K562 (cell line): ENCODE measurements at regions not wholly inside any gene's neighbourhood (a gene's known extent, or its start where the extent isn't known, plus 50 kb on each side); places are given as distances from the start of the nearest gene placed in this dataset.

ENCODE experiments used
- ATAC-seq: fragments of 200-7000 bp; cut with Tn5 transposase; 3 replicates; pipeline ENCODE4 v1.9.1; 2020; ENCODE audit warnings: moderate library complexity
- BruUV-seq: library from RNA; stranded (reverse); fragments of 400-500 nt; replicated peaks from 2 replicates; lab custom pipeline; 2021; lab: Mats Ljungman, UMichigan
- CTCF ChIA-PET: fragments of 300-600 bp; formaldehyde crosslinking; extraction: SDS; loops from one replicate; lab custom pipeline; 2021; ENCODE audit warnings: low intra/inter-chr PET ratio; lab: Yijun Ruan, JAX
- POLR2A ChIA-PET: fragments of 300-600, 350-650 bp; sonication (Branson Sonifier 250); formaldehyde crosslinking; extraction: SDS; loops from one replicate; lab custom pipeline; 2021; ENCODE audit warnings: antibody characterized with exemption, inconsistent platforms; lab: Yijun Ruan, JAX
- DNase-seq, 4 experiments: peaks; one replicate each; pipeline versions ENCODE4 v3.0.0 to v3.0.0-alpha.2; 2011 to 2018; ENCODE audit warnings: low spot score in 3 of 4, mixed read lengths in 3 of 4; ENCODE audit errors: extremely low read depth in 1 of 4
- FAIRE-seq: peaks from 2 replicates; lab custom pipeline; 2011; peaks lifted over from hg19 to GRCh38; lab: Jason Lieb, UNC
- H2AFZ ChIP-seq: 2 replicates; pipeline ENCODE4 v1.6.0; 2011; ENCODE audit warnings: low read depth, low read length, control low read depth, inconsistent platforms
- H3K27ac ChIP-seq: fragments of 200-600 bp; 3 replicates; pipeline ENCODE4 v1.8.0; 2011; ENCODE audit warnings: low read depth, mild to moderate bottlenecking, control low read depth, inconsistent platforms, low read length, moderate library complexity, mixed read lengths; ENCODE audit errors: extremely low read depth
- H3K27me3 ChIP-seq, 2 experiments: fragments of 300-600 bp in 1 of 2; 2 replicates in 1 of 2; 3 replicates in 1 of 2; pipeline versions ENCODE4 v1.6.0 to v1.8.0; 2011; ENCODE audit warnings: inconsistent platforms in 2 of 2, low read length in 2 of 2, mild to moderate bottlenecking in 1 of 2, mixed read lengths in 1 of 2, moderate library complexity in 1 of 2; ENCODE audit not compliant: control insufficient read depth in 2 of 2, insufficient read depth in 2 of 2
- H3K36me3 ChIP-seq: fragments of 300-600 bp; 3 replicates; pipeline ENCODE4 v1.8.0; 2011; ENCODE audit warnings: mild to moderate bottlenecking, low read length, inconsistent platforms; ENCODE audit not compliant: control insufficient read depth, insufficient read depth
- H3K4me1 ChIP-seq, 2 experiments: fragments of 200-600 bp in 1 of 2; replicated peaks in 1 of 2; 2 replicates in 1 of 2; 3 replicates in 1 of 2; pipeline versions ENCODE4 v1.5.1 to v1.8.0; 2011; ENCODE audit warnings: inconsistent platforms in 2 of 2, low read length in 2 of 2, mild to moderate bottlenecking in 1 of 2, mixed read lengths in 1 of 2, moderate library complexity in 1 of 2; ENCODE audit not compliant: control insufficient read depth in 2 of 2, insufficient read depth in 2 of 2
- H3K4me2 ChIP-seq: 2 replicates; pipeline ENCODE4 v1.6.1; 2011; ENCODE audit warnings: low read length, control low read depth, inconsistent platforms, mixed read lengths; ENCODE audit not compliant: insufficient read depth
- H3K4me3 ChIP-seq: fragments of 200-600 bp; sonication (generic), shearing (Covaris generic); 2 replicates; pipeline ENCODE4 v1.5.1; 2016; ENCODE audit warnings: control low read depth, inconsistent platforms
- H3K79me2 ChIP-seq: fragments of 200-600 bp; 3 replicates; pipeline ENCODE4 v1.8.0; 2011; ENCODE audit warnings: low read length, inconsistent platforms; ENCODE audit not compliant: control insufficient read depth, insufficient read depth
- H3K9ac ChIP-seq, 2 experiments: 2 replicates each; pipeline versions ENCODE4 v1.6.0 to v1.6.1; 2011; ENCODE audit warnings: low read depth in 2 of 2, low read length in 2 of 2, control low read depth in 1 of 2, inconsistent platforms in 1 of 2, mild to moderate bottlenecking in 1 of 2, mixed read lengths in 1 of 2; ENCODE audit not compliant: insufficient read depth in 1 of 2
- H3K9me1 ChIP-seq: one replicate; pipeline ENCODE4 v1.6.0; 2011; ENCODE audit warnings: inconsistent platforms, mild to moderate bottlenecking, low read length, moderate library complexity; ENCODE audit not compliant: control insufficient read depth, insufficient read depth
- H3K9me3 ChIP-seq: replicated peaks from 2 replicates; pipeline ENCODE4 v1.5.1; 2011; ENCODE audit warnings: low read depth, low read length, inconsistent platforms; ENCODE audit not compliant: control insufficient read depth, insufficient read depth
- H4K20me1 ChIP-seq: replicated peaks from 2 replicates; pipeline ENCODE4 v1.6.1; 2011; ENCODE audit warnings: low read length, inconsistent platforms, mixed read lengths; ENCODE audit not compliant: control insufficient read depth, insufficient read depth
- ARID3B ChIP-seq: fragments of 250-450 bp; sonication (Bioruptor Pico); IDR thresholded peaks from 2 replicates; pipeline ENCODE4 v1.4.0; 2020; ENCODE audit warnings: borderline replicate concordance
- BRD9 ChIP-seq: fragments of 450-650 bp; IDR thresholded peaks from 2 replicates; pipeline ENCODE4 v1.6.1; 2018; ENCODE audit warnings: low read depth; ENCODE audit not compliant: partially characterized antibody
- DIDO1 ChIP-seq: fragments of 450-650 bp; IDR thresholded peaks from 2 replicates; pipeline ENCODE4 v1.6.1; 2016; ENCODE audit warnings: low read depth, missing biosample characterization, missing genetic modification characterization
- REST ChIP-seq, 2 experiments: fragments of 450-650 bp; formaldehyde crosslinking in 1 of 2; IDR thresholded peaks; 2 replicates each; pipeline versions ENCODE4 v1.4.0 to v1.6.1; 2014 to 2020; ENCODE audit warnings: mild to moderate bottlenecking in 2 of 2, borderline replicate concordance in 1 of 2, low read depth in 1 of 2
- TFAP4 ChIP-seq: sonication (generic); formaldehyde crosslinking; IDR thresholded peaks from 2 replicates; pipeline ENCODE4 v1.8.0; 2022; ENCODE audit warnings: missing genetic modification reagents, mild to moderate bottlenecking, moderate library complexity, borderline replicate concordance
- WGBS: fragments of 100-300 bp; shearing (Covaris generic); methylation state at CpG from one replicate; pipeline ENCODE4 v1.1.6; 2016; ENCODE audit warnings: low coverage, mixed read lengths; ENCODE audit not compliant: insufficient coverage; ENCODE audit errors: missing lambda C conversion rate; 5-methylcytosine and 5-hydroxymethylcytosine counted together
- in situ Hi-C: fragments of 300-500 bp; cut with MboI; formaldehyde crosslinking; loops from 4 replicates; pipeline ENCODE4 v1.15.0; 2018; ENCODE audit warnings: inconsistent platforms, mixed read lengths
- intact Hi-C: fragments of 100-400 bp; cut with micrococcal nuclease; formaldehyde crosslinking; loops from 2 replicates; pipeline ENCODE4 v1.14.2; 2022

- no peak for TF ChIP-seq TFAP4 (CRISPR knock-in tag)
These were observed 220.8 kb upstream of the CDH4 start (continued) for GRCh38 chr20:61031101-61031830.

- FAIRE-seq (no peak), ATAC-seq (no peak), DNase-seq (no peak)
- no peak overlapping the region for H3K4me2 ChIP-seq
- H3K4me1 ChIP-seq, result no peaks in the 10 kb centered on the region
- H3K79me2 ChIP-seq, result no peaks in the 10 kb centered on the region
- CTCF ChIA-PET, result no interaction called here
- H3K4me3 ChIP-seq, result no peak overlapping the region
- POLR2A ChIA-PET, result no interaction called here
- no peaks in the 10 kb centered on the region for H3K9me1 ChIP-seq
- H3K9me3 ChIP-seq, result no peaks in the 10 kb centered on the region
- in situ Hi-C loops (no loop called here), intact Hi-C loops (no loop called here)
- H3K27me3 ChIP-seq, result peaks cover 0 to 3% of the 10 kb centered on the region in 2 experiments; a peak in 1 of 5 replicates
- H3K9ac ChIP-seq, result no peak overlapping the region
- no peaks in the 10 kb centered on the region for H4K20me1 ChIP-seq
- H3K27ac ChIP-seq, result no peak overlapping the region
- WGBS, result 2% methylated on average over 3 of the region's 3 CpGs
- BruUV-seq, result no TSS peak
- H3K36me3 ChIP-seq, result no peaks in the 10 kb centered on the region
- H2AFZ ChIP-seq, result no peak overlapping the region
- TF ChIP-seq DIDO1 (tag) (no peak), BRD9 (no peak), REST (IDR thresholded peaks at IDR 0.05; ENCODE audit: borderline replicate concordance) (no peak), REST (CRISPR knock-in tag; IDR thresholded peaks at IDR 0.05; ENCODE audit: low read depth) (no peak), ARID3B (CRISPR knock-in tag) (no peak)
These were observed 214.6 kb upstream of the CDH4 start for GRCh38 chr20:61037498-61037897.
